IMR-90 (cell line): ENCODE measurements at regions not wholly inside any gene's neighbourhood (a gene's known extent, or its start where the extent isn't known, plus 50 kb on each side); places are given as distances from the start of the nearest gene placed in this dataset.

Experiments used
- ATAC-seq: fragments of 200-7000 bp; cut with Tn5 transposase; 2 replicates; pipeline ENCODE4 v1.9.1; 2020; ENCODE audit warnings: low read depth, mild to moderate bottlenecking, moderate library complexity
- BruUV-seq: library from RNA; stranded (reverse); fragments of 400-500 nt; replicated peaks from 2 replicates; lab custom pipeline; 2021; lab: Mats Ljungman, UMichigan
- CTCF ChIA-PET: fragments of 300-600 bp; formaldehyde crosslinking; extraction: SDS; loops from one replicate; lab custom pipeline; 2021; ENCODE audit warnings: antibody characterized with exemption; lab: Yijun Ruan, JAX
- POLR2A ChIA-PET: fragments of 300-600 bp; sonication (Branson Sonifier 250); formaldehyde crosslinking; loops from one replicate; lab custom pipeline; 2022; ENCODE audit warnings: antibody characterized with exemption; ENCODE audit not compliant: unreplicated experiment; lab: Charles Lee
- DNase-seq: peaks from one replicate; pipeline ENCODE4 v3.0.0; 2013
- H2AFZ ChIP-seq: replicated peaks from 2 replicates; pipeline ENCODE3; 2013; ENCODE audit warnings: low read length, mild to moderate bottlenecking; ENCODE audit not compliant: poor library complexity
- H2AK5ac ChIP-seq: 2 replicates; pipeline ENCODE4 v1.6.1; 2013; ENCODE audit warnings: low read depth, low read length, inconsistent platforms
- H2AK9ac ChIP-seq: replicated peaks from 2 replicates; pipeline ENCODE3; 2013; ENCODE audit warnings: mild to moderate bottlenecking, low read depth, low read length, moderate library complexity; ENCODE audit not compliant: poor library complexity
- H2BK120ac ChIP-seq: 2 replicates; pipeline ENCODE4 v1.6.1; 2013; ENCODE audit warnings: low read depth, low read length, inconsistent platforms
- H2BK15ac ChIP-seq: 3 replicates; pipeline ENCODE4 v1.6.1; 2013; ENCODE audit warnings: low read depth, low read length, inconsistent platforms
- H2BK20ac ChIP-seq: 2 replicates; pipeline ENCODE4 v1.6.1; 2013; ENCODE audit warnings: low read depth, mild to moderate bottlenecking, inconsistent platforms, low read length, moderate library complexity
- H2BK5ac ChIP-seq: 2 replicates; pipeline ENCODE4 v1.6.1; 2013; ENCODE audit warnings: mild to moderate bottlenecking, low read depth, low read length, inconsistent platforms; ENCODE audit not compliant: poor library complexity, severe bottlenecking
- H3K14ac ChIP-seq: replicated peaks from 2 replicates; pipeline ENCODE4 v1.6.1; 2013; ENCODE audit warnings: low read depth, low read length, inconsistent platforms
- H3K18ac ChIP-seq: 2 replicates; pipeline ENCODE4 v1.6.1; 2013; ENCODE audit warnings: low read depth, low read length, control low read depth
- H3K23ac ChIP-seq: 2 replicates; pipeline ENCODE4 v1.6.1; 2013; ENCODE audit warnings: low read depth, low read length, inconsistent platforms
- H3K27ac ChIP-seq: 2 replicates; pipeline ENCODE4 v1.5.1; 2013; ENCODE audit warnings: mild to moderate bottlenecking, control low read depth, low read length; ENCODE audit not compliant: insufficient read depth
- H3K27me3 ChIP-seq: 2 replicates; pipeline ENCODE4 v1.6.1; 2013; ENCODE audit warnings: low read length; ENCODE audit not compliant: control insufficient read depth, insufficient read depth
- H3K36me3 ChIP-seq: 2 replicates; pipeline ENCODE4 v1.6.1; 2013; ENCODE audit warnings: low read length, mixed read lengths; ENCODE audit not compliant: control insufficient read depth, insufficient read depth
- H3K4ac ChIP-seq: 2 replicates; pipeline ENCODE4 v1.6.1; 2013; ENCODE audit warnings: low read depth, low read length, inconsistent platforms
- H3K4me1 ChIP-seq: 2 replicates; pipeline ENCODE4 v1.6.1; 2013; ENCODE audit warnings: low read length, mixed read lengths; ENCODE audit not compliant: control insufficient read depth, insufficient read depth
- H3K4me2 ChIP-seq: 2 replicates; pipeline ENCODE4 v1.6.1; 2013; ENCODE audit warnings: low read depth, mild to moderate bottlenecking, control low read depth, low read length, moderate library complexity
- H3K4me3 ChIP-seq: 2 replicates; pipeline ENCODE4 v1.5.1; 2013; ENCODE audit warnings: low read depth, mild to moderate bottlenecking, control low read depth, low read length, moderate library complexity; ENCODE audit not compliant: insufficient read depth
- H3K56ac ChIP-seq: 2 replicates; pipeline ENCODE4 v1.6.1; 2013; ENCODE audit warnings: low read length, inconsistent platforms; ENCODE audit not compliant: insufficient read depth; ENCODE audit errors: extremely low read depth
- H3K79me1 ChIP-seq, 2 experiments: 2 replicates each; pipeline ENCODE4 v1.6.1; 2013; ENCODE audit warnings: low read length in 2 of 2, inconsistent platforms in 1 of 2, low read depth in 1 of 2
- H3K9ac ChIP-seq: 2 replicates; pipeline ENCODE4 v1.6.1; 2013; ENCODE audit warnings: low read depth, low read length, control low read depth
- H3K9me1 ChIP-seq: 2 replicates; pipeline ENCODE4 v1.6.1; 2013; ENCODE audit warnings: low read length, inconsistent platforms; ENCODE audit not compliant: insufficient read depth
- H3K9me3 ChIP-seq: 2 replicates; pipeline ENCODE4 v1.6.1; 2013; ENCODE audit warnings: low read length; ENCODE audit not compliant: control insufficient read depth, insufficient read depth
- H4K20me1 ChIP-seq: 2 replicates; pipeline ENCODE4 v1.6.1; 2013; ENCODE audit warnings: low read length, inconsistent platforms; ENCODE audit not compliant: insufficient read depth
- H4K5ac ChIP-seq: 2 replicates; pipeline ENCODE4 v1.6.1; 2013; ENCODE audit warnings: mild to moderate bottlenecking, low read depth, low read length, control low read depth
- H4K8ac ChIP-seq, 2 experiments: 2 replicates each; pipeline ENCODE4 v1.6.1; 2013; ENCODE audit warnings: low read depth in 2 of 2, low read length in 2 of 2, control low read depth in 1 of 2, inconsistent platforms in 1 of 2
- H4K91ac ChIP-seq: 2 replicates; pipeline ENCODE4 v1.6.1; 2013; ENCODE audit warnings: low read depth, low read length, inconsistent platforms; ENCODE audit not compliant: insufficient read depth
- CEBPB ChIP-seq: IDR thresholded peaks from 2 replicates; pipeline ENCODE4 v1.6.1; 2012; ENCODE audit warnings: low read depth, low read length, improper control_type of control experiment
- MAZ ChIP-seq: IDR thresholded peaks from 2 replicates; pipeline ENCODE4 v1.6.1; 2012; ENCODE audit warnings: low read depth, mild to moderate bottlenecking, low read length, improper control_type of control experiment, moderate library complexity, borderline replicate concordance
- WGBS, 2 experiments: methylation state at CpG; one replicate each; pipeline versions ENCODE4 v1.1.5 to v1.1.7; 2013; ENCODE audit warnings: missing lambda C conversion rate in 2 of 2; ENCODE audit not compliant: insufficient read length in 1 of 2; ENCODE audit errors: extremely low coverage in 2 of 2; 5-methylcytosine and 5-hydroxymethylcytosine counted together
- dilution Hi-C: fragments of 300-500 bp; cut with HindIII; formaldehyde crosslinking; loops from one replicate; pipeline ENCODE4 v1.14.3; 2018; ENCODE audit warnings: low sequenced_read_pairs; ENCODE audit not compliant: unreplicated experiment
- in situ Hi-C: fragments of 300-500 bp; cut with MboI; formaldehyde crosslinking; loops from 3 replicates; pipeline ENCODE4 v1.14.3; 2019; ENCODE audit warnings: low sequenced_read_pairs, inconsistent platforms, mixed read lengths
- intact Hi-C: fragments of 100-400 bp; cut with micrococcal nuclease; formaldehyde crosslinking; loops from 2 replicates; pipeline ENCODE4 v1.10.0; 2022

DNA sequence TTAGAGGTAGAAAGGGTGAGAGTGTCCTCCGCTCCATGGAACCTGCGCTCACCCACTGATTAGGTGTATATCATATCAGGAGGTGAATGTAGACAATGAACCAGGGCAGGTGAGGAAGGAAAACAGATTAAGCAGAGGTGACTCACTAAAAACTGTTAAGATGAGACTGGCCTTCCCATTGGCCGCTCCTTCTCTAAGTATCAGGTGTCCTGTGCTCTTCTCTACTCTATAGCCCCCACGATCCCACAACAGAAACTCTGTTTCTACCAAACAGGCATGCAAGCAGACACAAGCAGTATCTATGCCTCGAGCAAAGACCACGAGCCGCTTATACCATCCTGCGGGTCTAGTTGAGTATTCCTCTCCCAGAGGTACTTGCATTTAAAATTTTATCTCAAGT, 103.1 kb downstream of the SNX19 start:
- no TSS peak for BruUV-seq
- H3K4me2 ChIP-seq = no peak overlapping the region
- no peak overlapping the region for H3K4ac ChIP-seq
- H4K20me1 ChIP-seq = no peaks in the 10 kb centered on the region
- no peak overlapping the region for H2BK120ac ChIP-seq
- H3K9ac ChIP-seq = no peak overlapping the region
- H2BK5ac ChIP-seq = no peak overlapping the region
- no peaks in the 10 kb centered on the region for H3K9me1 ChIP-seq
- intact Hi-C loops (no loop called here), in situ Hi-C loops (no loop called here), dilution Hi-C loops (no loop called here)
- ATAC-seq (no peak), DNase-seq (no peak)
- no peak overlapping the region for H4K91ac ChIP-seq
- no peak overlapping the region for H3K23ac ChIP-seq
- H4K8ac ChIP-seq = no peak overlapping the region
- CTCF ChIA-PET = no interaction called here
- H3K79me1 ChIP-seq = no peaks in the 10 kb centered on the region
- H3K4me3 ChIP-seq = no peak overlapping the region
- no peaks in the 10 kb centered on the region for H3K36me3 ChIP-seq
- no peak overlapping the region for H3K27ac ChIP-seq
- no peak overlapping the region for H3K18ac ChIP-seq
- POLR2A ChIA-PET = no interaction called here
- no peak overlapping the region for H4K5ac ChIP-seq
- H2BK15ac ChIP-seq = no peak overlapping the region
- H2AK9ac ChIP-seq = no peak overlapping the region
- no peak overlapping the region for H2AFZ ChIP-seq
- H3K4me1 ChIP-seq = peaks cover 1% of the 10 kb centered on the region; the same call in 1 of the 2 replicates
- WGBS, 2 experiments = 100% methylated on average over 2 of the region's 8 CpGs; no CpG with 5 or more reads in 1 of the 2 experiments
- no peak overlapping the region for H3K56ac ChIP-seq
- TF ChIP-seq MAZ (no peak), CEBPB (no peak)
- peaks cover 35% of the 10 kb centered on the region for H3K27me3 ChIP-seq
- H2BK20ac ChIP-seq = no peak overlapping the region
- H2AK5ac ChIP-seq = no peak overlapping the region
- H3K9me3 ChIP-seq = no peaks in the 10 kb centered on the region
- H3K14ac ChIP-seq = no peak overlapping the region
